H1 (cell line): ENCODE measurements at regions not wholly inside any gene's neighbourhood (a gene's known extent, or its start where the extent isn't known, plus 50 kb on each side); places are given as distances from the start of the nearest gene placed in this dataset.

ENCODE experiments used
- ATF3 ChIP-seq: IDR thresholded peaks from 2 replicates; pipeline ENCODE4 v1.6.1; 2011; ENCODE audit warnings: low read depth, mild to moderate bottlenecking, low read length; ENCODE audit not compliant: insufficient read depth
- E2F6 ChIP-seq: IDR thresholded peaks from 2 replicates; pipeline ENCODE4 v1.6.1; 2012; ENCODE audit warnings: inconsistent platforms
- EZH2 ChIP-seq: fragments of 200-600 bp; sonication (generic); IDR thresholded peaks from 2 replicates; pipeline ENCODE4 v1.7.1; 2012; ENCODE audit warnings: low read depth, mild to moderate bottlenecking, moderate library complexity, low read length, inconsistent platforms; ENCODE audit not compliant: severe bottlenecking

- TF ChIP-seq ATF3 (no peak), EZH2 (no peak), E2F6 (no peak)
Measured at GRCh38 chr21:14673649-14674048, 127.5 kb upstream of the SAMSN1 start (continued).
